WTC11 (cell line): ENCODE measurements at regions not wholly inside any gene's neighbourhood (a gene's known extent, or its start where the extent isn't known, plus 50 kb on each side); places are given as distances from the start of the nearest gene placed in this dataset.

Experiments
- ATF1 ChIP-seq: sonication (generic); formaldehyde crosslinking; IDR thresholded peaks from 2 replicates; pipeline ENCODE4 v1.8.1; 2023; ENCODE audit warnings: mild to moderate bottlenecking, moderate library complexity, missing genetic modification reagents
- CBFB ChIP-seq: sonication (generic); formaldehyde crosslinking; IDR thresholded peaks from 2 replicates; pipeline ENCODE4 v1.8.1; 2022; ENCODE audit warnings: mild to moderate bottlenecking, low read depth, missing genetic modification reagents
- NR3C1 ChIP-seq: sonication (generic); formaldehyde crosslinking; conservative IDR thresholded peaks from 2 replicates; pipeline ENCODE4 v1.8.1; 2023; ENCODE audit warnings: low read depth, mild to moderate bottlenecking, missing genetic modification reagents
- ZBTB21 ChIP-seq: sonication (generic); formaldehyde crosslinking; IDR thresholded peaks from 2 replicates; pipeline ENCODE4 v1.8.1; 2023; ENCODE audit warnings: mild to moderate bottlenecking, missing genetic modification reagents, borderline replicate concordance
- ZNF138 ChIP-seq: sonication (generic); formaldehyde crosslinking; conservative IDR thresholded peaks from 2 replicates; pipeline ENCODE4 v1.8.1; 2022; ENCODE audit warnings: mild to moderate bottlenecking, moderate library complexity, missing genetic modification reagents
- TF ChIP-seq, protein P1 (sequence below): fragments of 200-600 bp; IDR thresholded peaks from 2 replicates; pipeline ENCODE4 v1.8.0; 2022; ENCODE audit warnings: antibody characterized with exemption
- TF ChIP-seq, protein P2 (sequence below): sonication (generic); formaldehyde crosslinking; IDR thresholded peaks from 2 replicates; pipeline ENCODE4 v1.8.0; 2022; ENCODE audit warnings: mild to moderate bottlenecking, missing genetic modification reagents
- TF ChIP-seq, protein P3 (sequence below): sonication (generic); formaldehyde crosslinking; IDR thresholded peaks from 2 replicates; pipeline ENCODE4 v1.8.1; 2023; ENCODE audit warnings: mild to moderate bottlenecking, missing genetic modification reagents, borderline replicate concordance
- TF ChIP-seq, protein P4 (sequence below): fragments of 250-450 bp; sonication (Bioruptor Pico); IDR thresholded peaks from 2 replicates; pipeline ENCODE4 v1.9.0; 2021; ENCODE audit warnings: mild to moderate bottlenecking

DNA sequence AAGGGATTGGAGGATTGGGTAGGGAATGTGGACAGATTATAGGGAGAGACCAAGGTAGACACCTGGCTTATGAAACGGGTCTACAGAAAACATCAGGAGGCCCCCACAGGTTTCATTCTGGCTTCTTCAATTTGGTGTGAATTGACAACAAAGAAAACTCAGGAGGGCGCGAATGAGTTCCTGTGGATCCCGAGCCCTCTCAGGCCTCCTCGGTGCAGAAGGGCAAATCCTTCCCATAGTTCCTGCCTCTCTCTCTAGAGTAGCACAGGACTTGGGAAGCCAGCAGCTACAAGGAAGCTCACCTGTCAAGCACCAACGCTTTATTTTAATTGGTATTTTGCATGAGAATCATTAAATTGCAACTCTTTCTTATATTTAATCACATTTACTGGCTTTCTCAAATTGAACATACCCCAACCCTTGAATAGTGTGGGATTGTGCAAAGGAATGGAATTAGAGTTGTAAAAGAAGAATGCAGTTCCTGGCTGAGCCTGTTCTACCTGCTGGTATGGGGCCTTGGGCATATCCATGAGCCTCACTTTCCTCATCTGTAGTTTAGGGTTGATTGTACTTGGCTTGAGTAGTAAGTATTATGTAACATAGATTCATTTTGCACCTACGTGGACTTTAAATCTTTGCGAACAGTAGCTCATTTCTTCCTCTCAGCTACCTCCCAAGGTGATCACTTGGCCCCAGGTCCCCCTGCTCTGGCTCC lies 56.4 kb upstream of the PHACTR2 start:
- TF ChIP-seq ZNF138 (CRISPR knock-in tag) (no peak), NR3C1 (no peak), CBFB (no peak), ZBTB21 (no peak), ATF1 (no peak)
- TF ChIP-seq, protein P1, sequence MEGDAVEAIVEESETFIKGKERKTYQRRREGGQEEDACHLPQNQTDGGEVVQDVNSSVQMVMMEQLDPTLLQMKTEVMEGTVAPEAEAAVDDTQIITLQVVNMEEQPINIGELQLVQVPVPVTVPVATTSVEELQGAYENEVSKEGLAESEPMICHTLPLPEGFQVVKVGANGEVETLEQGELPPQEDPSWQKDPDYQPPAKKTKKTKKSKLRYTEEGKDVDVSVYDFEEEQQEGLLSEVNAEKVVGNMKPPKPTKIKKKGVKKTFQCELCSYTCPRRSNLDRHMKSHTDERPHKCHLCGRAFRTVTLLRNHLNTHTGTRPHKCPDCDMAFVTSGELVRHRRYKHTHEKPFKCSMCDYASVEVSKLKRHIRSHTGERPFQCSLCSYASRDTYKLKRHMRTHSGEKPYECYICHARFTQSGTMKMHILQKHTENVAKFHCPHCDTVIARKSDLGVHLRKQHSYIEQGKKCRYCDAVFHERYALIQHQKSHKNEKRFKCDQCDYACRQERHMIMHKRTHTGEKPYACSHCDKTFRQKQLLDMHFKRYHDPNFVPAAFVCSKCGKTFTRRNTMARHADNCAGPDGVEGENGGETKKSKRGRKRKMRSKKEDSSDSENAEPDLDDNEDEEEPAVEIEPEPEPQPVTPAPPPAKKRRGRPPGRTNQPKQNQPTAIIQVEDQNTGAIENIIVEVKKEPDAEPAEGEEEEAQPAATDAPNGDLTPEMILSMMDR = no peak
- TF ChIP-seq, protein P2, sequence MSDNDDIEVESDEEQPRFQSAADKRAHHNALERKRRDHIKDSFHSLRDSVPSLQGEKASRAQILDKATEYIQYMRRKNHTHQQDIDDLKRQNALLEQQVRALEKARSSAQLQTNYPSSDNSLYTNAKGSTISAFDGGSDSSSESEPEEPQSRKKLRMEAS (CRISPR knock-in tag) = no peak
- TF ChIP-seq, protein P3, sequence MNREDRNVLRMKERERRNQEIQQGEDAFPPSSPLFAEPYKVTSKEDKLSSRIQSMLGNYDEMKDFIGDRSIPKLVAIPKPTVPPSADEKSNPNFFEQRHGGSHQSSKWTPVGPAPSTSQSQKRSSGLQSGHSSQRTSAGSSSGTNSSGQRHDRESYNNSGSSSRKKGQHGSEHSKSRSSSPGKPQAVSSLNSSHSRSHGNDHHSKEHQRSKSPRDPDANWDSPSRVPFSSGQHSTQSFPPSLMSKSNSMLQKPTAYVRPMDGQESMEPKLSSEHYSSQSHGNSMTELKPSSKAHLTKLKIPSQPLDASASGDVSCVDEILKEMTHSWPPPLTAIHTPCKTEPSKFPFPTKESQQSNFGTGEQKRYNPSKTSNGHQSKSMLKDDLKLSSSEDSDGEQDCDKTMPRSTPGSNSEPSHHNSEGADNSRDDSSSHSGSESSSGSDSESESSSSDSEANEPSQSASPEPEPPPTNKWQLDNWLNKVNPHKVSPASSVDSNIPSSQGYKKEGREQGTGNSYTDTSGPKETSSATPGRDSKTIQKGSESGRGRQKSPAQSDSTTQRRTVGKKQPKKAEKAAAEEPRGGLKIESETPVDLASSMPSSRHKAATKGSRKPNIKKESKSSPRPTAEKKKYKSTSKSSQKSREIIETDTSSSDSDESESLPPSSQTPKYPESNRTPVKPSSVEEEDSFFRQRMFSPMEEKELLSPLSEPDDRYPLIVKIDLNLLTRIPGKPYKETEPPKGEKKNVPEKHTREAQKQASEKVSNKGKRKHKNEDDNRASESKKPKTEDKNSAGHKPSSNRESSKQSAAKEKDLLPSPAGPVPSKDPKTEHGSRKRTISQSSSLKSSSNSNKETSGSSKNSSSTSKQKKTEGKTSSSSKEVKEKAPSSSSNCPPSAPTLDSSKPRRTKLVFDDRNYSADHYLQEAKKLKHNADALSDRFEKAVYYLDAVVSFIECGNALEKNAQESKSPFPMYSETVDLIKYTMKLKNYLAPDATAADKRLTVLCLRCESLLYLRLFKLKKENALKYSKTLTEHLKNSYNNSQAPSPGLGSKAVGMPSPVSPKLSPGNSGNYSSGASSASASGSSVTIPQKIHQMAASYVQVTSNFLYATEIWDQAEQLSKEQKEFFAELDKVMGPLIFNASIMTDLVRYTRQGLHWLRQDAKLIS = no peak
- TF ChIP-seq, protein P4, sequence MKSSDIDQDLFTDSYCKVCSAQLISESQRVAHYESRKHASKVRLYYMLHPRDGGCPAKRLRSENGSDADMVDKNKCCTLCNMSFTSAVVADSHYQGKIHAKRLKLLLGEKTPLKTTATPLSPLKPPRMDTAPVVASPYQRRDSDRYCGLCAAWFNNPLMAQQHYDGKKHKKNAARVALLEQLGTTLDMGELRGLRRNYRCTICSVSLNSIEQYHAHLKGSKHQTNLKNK (CRISPR knock-in tag) = no peak
